ENCODE measurements at regions not wholly inside any gene's neighbourhood (a gene's known extent, or its start where the extent isn't known, plus 50 kb on each side); places are given as distances from the start of the nearest gene placed in this dataset.

DNA sequence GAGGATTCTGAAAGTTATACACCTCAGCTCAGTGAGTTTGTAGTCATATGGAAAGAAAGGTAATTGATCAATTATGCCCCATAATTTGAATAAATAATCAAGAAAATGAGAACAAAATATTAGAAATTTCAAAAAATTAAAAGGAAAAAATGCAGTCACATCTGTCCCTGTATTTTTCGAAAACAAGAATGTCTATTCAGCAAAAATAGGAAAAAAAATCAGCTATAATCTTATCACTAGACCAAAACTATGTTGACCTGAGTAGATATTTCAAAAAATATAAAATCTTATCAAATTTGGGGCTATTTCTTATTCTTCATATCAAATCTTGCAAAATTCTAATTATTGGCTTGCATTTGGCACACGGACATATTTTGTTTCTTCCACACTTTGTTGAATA lies 501.2 kb upstream of the CNTN3 start:
- ChIA-PET POLR2A (no interaction called here), CTCF (no interaction called here)
- Histone ChIP-seq H3K4me3 (ENCODE audit: low read depth in 2 of 2, low read length in 1 of 2) (no peak overlapping the region), H2AFZ (ENCODE audit: low read depth) (no peak overlapping the region), H3K27me3 (ENCODE audit: insufficient read depth) (no peaks in the 10 kb centered on the region), H3F3A (replicated peaks; ENCODE audit: insufficient read depth) (no peaks in the 10 kb centered on the region), H3K9ac (no peak overlapping the region), H3K4me2 (no peak overlapping the region), H3K9me2 (no peaks in the 10 kb centered on the region), H3K4me1 (ENCODE audit: control insufficient read depth in 1 of 2, insufficient read depth in 2 of 2, low read depth in 1 of 2, low read length in 1 of 2) (no peaks in the 10 kb centered on the region), H4K20me1 (ENCODE audit: insufficient read depth) (no peaks in the 10 kb centered on the region), H3K79me2 (ENCODE audit: insufficient read depth) (no peaks in the 10 kb centered on the region), H3K27ac (ENCODE audit: low read depth in 2 of 2, low read length in 1 of 2) (no peak overlapping the region), H3K9me3 (no peaks in the 10 kb centered on the region), H3K36me3 (replicated peaks in 1 of 2; ENCODE audit: control insufficient read depth in 1 of 2, insufficient read depth in 2 of 2, low read length in 1 of 2) (no peaks in the 10 kb centered on the region)
- WGBS (ENCODE audit: low lambda C conversion rate): 13% methylated on average over 2 of the region's 2 CpGs
- DNase-seq: no peak
- no peak for TF ChIP-seq POLR2AphosphoS5 (IDR thresholded peaks at IDR 0.05; ENCODE audit: low read depth, low read length)
- TF ChIP-seq TEAD4 (IDR thresholded peaks at IDR 0.05; ENCODE audit: borderline replicate concordance, insufficient read depth): no peak
- TF ChIP-seq EP300 (IDR thresholded peaks at IDR 0.05; ENCODE audit: borderline replicate concordance in 1 of 2, low read depth in 1 of 2, low read length in 1 of 2): no peak

DNA sequence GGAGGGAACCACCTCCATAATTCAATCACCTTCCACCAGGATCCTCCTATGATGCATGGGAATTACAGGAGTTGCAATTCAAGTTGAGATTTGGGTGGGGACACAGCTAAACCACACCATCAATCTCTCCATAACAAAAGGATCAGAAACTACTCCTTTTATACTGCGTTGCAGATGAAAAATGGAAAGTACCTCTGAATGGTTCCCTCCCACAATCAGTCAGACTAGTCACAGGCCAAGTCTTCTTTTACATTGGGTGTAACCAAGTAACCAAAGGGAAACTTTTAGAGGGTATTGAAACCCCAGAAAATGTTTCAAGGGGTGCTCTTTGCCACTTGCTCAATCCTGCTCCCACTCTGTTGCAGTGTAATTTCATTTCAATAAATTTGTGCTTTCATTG lies 504.3 kb upstream of the CNTN3 start:
- Histone ChIP-seq H3K27me3 (ENCODE audit: insufficient read depth) (no peaks in the 10 kb centered on the region), H3K4me2 (no peak overlapping the region), H3K9me3 (no peaks in the 10 kb centered on the region), H3K9ac (no peak overlapping the region), H3K4me3 (ENCODE audit: low read depth in 2 of 2, low read length in 1 of 2) (no peak overlapping the region), H3K4me1 (ENCODE audit: control insufficient read depth in 1 of 2, insufficient read depth in 2 of 2, low read depth in 1 of 2, low read length in 1 of 2) (no peaks in the 10 kb centered on the region), H3K36me3 (replicated peaks in 1 of 2; ENCODE audit: control insufficient read depth in 1 of 2, insufficient read depth in 2 of 2, low read length in 1 of 2) (no peaks in the 10 kb centered on the region), H3K27ac (ENCODE audit: low read depth in 2 of 2, low read length in 1 of 2) (no peak overlapping the region), H2AFZ (ENCODE audit: low read depth) (no peak overlapping the region), H3K79me2 (ENCODE audit: insufficient read depth) (no peaks in the 10 kb centered on the region), H3K9me2 (no peaks in the 10 kb centered on the region), H4K20me1 (ENCODE audit: insufficient read depth) (no peaks in the 10 kb centered on the region), H3F3A (replicated peaks; ENCODE audit: insufficient read depth) (no peaks in the 10 kb centered on the region)
- ChIA-PET POLR2A (no interaction called here), CTCF (no interaction called here)
- WGBS (ENCODE audit: low lambda C conversion rate): 44% methylated on average over 1 of the region's 1 CpG
- DNase-seq: no peak
- no peak for TF ChIP-seq NRF1 (IDR thresholded peaks at IDR 0.05; ENCODE audit: low read depth, low read length)
- TF ChIP-seq, protein P1, sequence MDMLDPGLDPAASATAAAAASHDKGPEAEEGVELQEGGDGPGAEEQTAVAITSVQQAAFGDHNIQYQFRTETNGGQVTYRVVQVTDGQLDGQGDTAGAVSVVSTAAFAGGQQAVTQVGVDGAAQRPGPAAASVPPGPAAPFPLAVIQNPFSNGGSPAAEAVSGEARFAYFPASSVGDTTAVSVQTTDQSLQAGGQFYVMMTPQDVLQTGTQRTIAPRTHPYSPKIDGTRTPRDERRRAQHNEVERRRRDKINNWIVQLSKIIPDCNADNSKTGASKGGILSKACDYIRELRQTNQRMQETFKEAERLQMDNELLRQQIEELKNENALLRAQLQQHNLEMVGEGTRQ (IDR thresholded peaks at IDR 0.05; ENCODE audit: borderline replicate concordance, low read depth, low read length): no peak
- TF ChIP-seq FOXJ3 (CRISPR knock-in tag; IDR thresholded peaks at IDR 0.05): no peak
- no peak for TF ChIP-seq RAD21 (IDR thresholded peaks at IDR 0.05; ENCODE audit: low read length)
- TF ChIP-seq, protein P2, sequence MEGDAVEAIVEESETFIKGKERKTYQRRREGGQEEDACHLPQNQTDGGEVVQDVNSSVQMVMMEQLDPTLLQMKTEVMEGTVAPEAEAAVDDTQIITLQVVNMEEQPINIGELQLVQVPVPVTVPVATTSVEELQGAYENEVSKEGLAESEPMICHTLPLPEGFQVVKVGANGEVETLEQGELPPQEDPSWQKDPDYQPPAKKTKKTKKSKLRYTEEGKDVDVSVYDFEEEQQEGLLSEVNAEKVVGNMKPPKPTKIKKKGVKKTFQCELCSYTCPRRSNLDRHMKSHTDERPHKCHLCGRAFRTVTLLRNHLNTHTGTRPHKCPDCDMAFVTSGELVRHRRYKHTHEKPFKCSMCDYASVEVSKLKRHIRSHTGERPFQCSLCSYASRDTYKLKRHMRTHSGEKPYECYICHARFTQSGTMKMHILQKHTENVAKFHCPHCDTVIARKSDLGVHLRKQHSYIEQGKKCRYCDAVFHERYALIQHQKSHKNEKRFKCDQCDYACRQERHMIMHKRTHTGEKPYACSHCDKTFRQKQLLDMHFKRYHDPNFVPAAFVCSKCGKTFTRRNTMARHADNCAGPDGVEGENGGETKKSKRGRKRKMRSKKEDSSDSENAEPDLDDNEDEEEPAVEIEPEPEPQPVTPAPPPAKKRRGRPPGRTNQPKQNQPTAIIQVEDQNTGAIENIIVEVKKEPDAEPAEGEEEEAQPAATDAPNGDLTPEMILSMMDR (IDR thresholded peaks at IDR 0.05): no peak
- TF ChIP-seq, protein P3, sequence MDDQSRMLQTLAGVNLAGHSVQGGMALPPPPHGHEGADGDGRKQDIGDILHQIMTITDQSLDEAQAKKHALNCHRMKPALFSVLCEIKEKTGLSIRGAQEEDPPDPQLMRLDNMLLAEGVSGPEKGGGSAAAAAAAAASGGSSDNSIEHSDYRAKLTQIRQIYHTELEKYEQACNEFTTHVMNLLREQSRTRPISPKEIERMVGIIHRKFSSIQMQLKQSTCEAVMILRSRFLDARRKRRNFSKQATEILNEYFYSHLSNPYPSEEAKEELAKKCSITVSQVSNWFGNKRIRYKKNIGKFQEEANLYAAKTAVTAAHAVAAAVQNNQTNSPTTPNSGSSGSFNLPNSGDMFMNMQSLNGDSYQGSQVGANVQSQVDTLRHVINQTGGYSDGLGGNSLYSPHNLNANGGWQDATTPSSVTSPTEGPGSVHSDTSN (IDR thresholded peaks at IDR 0.05): no peak
- no peak for TF ChIP-seq FOSL2 (IDR thresholded peaks at IDR 0.05; ENCODE audit: borderline replicate concordance, low read depth)
- no peak for TF ChIP-seq ELF1 (IDR thresholded peaks at IDR 0.05)
- TF ChIP-seq, protein P4, sequence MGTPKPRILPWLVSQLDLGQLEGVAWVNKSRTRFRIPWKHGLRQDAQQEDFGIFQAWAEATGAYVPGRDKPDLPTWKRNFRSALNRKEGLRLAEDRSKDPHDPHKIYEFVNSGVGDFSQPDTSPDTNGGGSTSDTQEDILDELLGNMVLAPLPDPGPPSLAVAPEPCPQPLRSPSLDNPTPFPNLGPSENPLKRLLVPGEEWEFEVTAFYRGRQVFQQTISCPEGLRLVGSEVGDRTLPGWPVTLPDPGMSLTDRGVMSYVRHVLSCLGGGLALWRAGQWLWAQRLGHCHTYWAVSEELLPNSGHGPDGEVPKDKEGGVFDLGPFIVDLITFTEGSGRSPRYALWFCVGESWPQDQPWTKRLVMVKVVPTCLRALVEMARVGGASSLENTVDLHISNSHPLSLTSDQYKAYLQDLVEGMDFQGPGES (IDR thresholded peaks at IDR 0.05; ENCODE audit: low read depth, low read length): no peak
- TF ChIP-seq POLR2AphosphoS5 (IDR thresholded peaks at IDR 0.05; ENCODE audit: low read depth, low read length): no peak
- TF ChIP-seq TCF12 (IDR thresholded peaks at IDR 0.05): no peak
- TF ChIP-seq, protein P5, sequence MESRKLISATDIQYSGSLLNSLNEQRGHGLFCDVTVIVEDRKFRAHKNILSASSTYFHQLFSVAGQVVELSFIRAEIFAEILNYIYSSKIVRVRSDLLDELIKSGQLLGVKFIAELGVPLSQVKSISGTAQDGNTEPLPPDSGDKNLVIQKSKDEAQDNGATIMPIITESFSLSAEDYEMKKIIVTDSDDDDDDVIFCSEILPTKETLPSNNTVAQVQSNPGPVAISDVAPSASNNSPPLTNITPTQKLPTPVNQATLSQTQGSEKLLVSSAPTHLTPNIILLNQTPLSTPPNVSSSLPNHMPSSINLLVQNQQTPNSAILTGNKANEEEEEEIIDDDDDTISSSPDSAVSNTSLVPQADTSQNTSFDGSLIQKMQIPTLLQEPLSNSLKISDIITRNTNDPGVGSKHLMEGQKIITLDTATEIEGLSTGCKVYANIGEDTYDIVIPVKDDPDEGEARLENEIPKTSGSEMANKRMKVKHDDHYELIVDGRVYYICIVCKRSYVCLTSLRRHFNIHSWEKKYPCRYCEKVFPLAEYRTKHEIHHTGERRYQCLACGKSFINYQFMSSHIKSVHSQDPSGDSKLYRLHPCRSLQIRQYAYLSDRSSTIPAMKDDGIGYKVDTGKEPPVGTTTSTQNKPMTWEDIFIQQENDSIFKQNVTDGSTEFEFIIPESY (IDR thresholded peaks at IDR 0.05; ENCODE audit: borderline replicate concordance, low read depth): no peak
- no peak for TF ChIP-seq TAF1 (IDR thresholded peaks at IDR 0.05; ENCODE audit: borderline replicate concordance, low read depth, low read length)
- TF ChIP-seq RCOR1 (IDR thresholded peaks at IDR 0.05; ENCODE audit: low read length): no peak
- TF ChIP-seq, protein P6, sequence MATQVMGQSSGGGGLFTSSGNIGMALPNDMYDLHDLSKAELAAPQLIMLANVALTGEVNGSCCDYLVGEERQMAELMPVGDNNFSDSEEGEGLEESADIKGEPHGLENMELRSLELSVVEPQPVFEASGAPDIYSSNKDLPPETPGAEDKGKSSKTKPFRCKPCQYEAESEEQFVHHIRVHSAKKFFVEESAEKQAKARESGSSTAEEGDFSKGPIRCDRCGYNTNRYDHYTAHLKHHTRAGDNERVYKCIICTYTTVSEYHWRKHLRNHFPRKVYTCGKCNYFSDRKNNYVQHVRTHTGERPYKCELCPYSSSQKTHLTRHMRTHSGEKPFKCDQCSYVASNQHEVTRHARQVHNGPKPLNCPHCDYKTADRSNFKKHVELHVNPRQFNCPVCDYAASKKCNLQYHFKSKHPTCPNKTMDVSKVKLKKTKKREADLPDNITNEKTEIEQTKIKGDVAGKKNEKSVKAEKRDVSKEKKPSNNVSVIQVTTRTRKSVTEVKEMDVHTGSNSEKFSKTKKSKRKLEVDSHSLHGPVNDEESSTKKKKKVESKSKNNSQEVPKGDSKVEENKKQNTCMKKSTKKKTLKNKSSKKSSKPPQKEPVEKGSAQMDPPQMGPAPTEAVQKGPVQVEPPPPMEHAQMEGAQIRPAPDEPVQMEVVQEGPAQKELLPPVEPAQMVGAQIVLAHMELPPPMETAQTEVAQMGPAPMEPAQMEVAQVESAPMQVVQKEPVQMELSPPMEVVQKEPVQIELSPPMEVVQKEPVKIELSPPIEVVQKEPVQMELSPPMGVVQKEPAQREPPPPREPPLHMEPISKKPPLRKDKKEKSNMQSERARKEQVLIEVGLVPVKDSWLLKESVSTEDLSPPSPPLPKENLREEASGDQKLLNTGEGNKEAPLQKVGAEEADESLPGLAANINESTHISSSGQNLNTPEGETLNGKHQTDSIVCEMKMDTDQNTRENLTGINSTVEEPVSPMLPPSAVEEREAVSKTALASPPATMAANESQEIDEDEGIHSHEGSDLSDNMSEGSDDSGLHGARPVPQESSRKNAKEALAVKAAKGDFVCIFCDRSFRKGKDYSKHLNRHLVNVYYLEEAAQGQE (IDR thresholded peaks at IDR 0.05; ENCODE audit: low read depth, low read length): no peak
